Erythroblast (primary cell): ENCODE measurements at regions not wholly inside any gene's neighbourhood (a gene's known extent, or its start where the extent isn't known, plus 50 kb on each side); places are given as distances from the start of the nearest gene placed in this dataset.

Experiments
- GATA1 ChIP-seq: IDR thresholded peaks from 2 replicates; pipeline ENCODE4 v1.6.1; 2011; ENCODE audit warnings: low read depth, mild to moderate bottlenecking, control low read depth, low read length, moderate library complexity
- POLR2A ChIP-seq: IDR thresholded peaks from 2 replicates; pipeline ENCODE4 v1.6.1; 2011; ENCODE audit warnings: mild to moderate bottlenecking, low read length

- no peak for TF ChIP-seq POLR2A
- no peak for TF ChIP-seq GATA1
These were observed 282.6 kb upstream of the EYS start for GRCh38 chr6:65989676-65990075.
